Occipital lobe (tissue), 1 donor: ENCODE measurements at regions not wholly inside any gene's neighbourhood (a gene's known extent, or its start where the extent isn't known, plus 50 kb on each side); places are given as distances from the start of the nearest gene placed in this dataset.

Experiments used
- DNase-seq: peaks from one replicate; lab custom pipeline; 2025; lab: John Stamatoyannopoulos, UW

DNA sequence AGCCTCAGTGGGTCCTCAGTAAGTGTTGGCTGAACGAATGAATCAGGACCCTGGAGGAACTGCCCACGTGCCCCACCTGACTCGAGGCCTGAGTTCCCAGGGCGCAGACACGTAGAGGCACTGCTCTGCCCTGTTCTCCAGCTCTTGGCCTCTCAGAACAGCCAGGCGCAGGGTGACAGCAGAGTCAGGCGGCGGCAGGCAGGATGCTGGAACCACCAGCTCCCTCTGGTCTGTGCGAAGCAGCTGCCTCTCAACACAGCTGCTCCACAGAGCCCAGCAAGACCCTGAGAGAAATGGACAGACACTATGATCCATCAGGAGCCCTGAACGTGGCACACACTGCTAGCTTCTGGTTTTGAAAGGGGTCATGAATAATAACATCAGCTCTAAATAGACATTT, 53.1 kb upstream of the BCO1 start:
- DNase-seq: peak; percentile 9

- DNase-seq: no peak
Measured at GRCh38 chr16:81181013-81181720, 57.3 kb upstream of the BCO1 start.

- DNase-seq: no peak
Measured at GRCh38 chr16:81180578-81180977, 57.9 kb upstream of the BCO1 start.

GRCh38 chr16:81179219-81179618, 59.3 kb upstream of the BCO1 start:
- no peak for DNase-seq

DNA sequence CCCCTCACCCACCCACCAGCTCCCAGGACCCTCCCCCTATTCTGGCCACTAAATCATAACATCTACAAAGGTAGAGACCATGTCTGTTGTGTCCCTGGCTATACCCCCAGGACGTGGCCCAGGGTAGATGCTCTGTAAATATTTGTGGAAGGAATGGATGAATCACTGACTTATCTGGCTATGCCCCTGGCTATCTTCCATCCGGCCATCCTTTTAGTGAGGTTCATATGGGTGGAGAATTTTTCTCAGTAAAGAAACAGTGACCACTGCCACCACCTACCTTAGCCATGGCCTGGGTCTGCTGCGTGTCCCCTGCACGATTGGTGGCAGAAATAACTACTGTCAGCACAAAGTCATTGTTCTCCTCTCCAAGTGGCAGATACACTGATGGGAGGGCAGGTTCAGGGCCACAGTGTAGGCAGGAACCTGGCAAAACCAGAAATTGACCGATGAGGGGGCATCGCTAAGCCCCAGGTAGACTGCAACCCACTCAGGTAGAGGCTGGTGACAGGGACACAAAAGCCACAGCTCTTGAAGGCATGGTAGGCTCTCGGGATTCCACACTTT, 63.1 kb upstream of the BCO1 start:
- no peak for DNase-seq

GRCh38 chr16:81174644-81175324, 63.7 kb upstream of the BCO1 start:
- DNase-seq: no peak

- DNase-seq: no peak
Measured at GRCh38 chr16:81172769-81173658, 65.5 kb upstream of the BCO1 start.

DNA sequence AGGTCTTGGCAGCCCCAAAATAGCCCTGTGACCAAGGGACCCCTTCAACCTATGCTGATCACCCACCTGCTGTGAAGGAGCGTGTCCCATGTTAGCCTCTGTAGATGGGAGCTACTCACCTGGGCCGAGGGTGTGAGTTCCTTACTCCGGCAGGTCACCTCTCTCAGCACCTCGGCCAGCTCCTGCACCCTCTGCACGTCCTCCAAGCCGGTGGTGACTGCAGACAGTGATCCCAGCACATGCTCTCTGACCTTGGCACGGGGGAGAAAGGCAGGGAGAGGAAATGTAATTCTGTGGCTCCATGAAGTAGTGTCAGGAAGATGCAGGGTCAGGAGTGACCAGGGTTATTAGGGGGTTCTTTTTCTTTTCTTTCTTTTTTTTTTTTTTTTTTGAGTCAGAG, 67.7 kb upstream of the BCO1 start:
- no peak for DNase-seq

DNA sequence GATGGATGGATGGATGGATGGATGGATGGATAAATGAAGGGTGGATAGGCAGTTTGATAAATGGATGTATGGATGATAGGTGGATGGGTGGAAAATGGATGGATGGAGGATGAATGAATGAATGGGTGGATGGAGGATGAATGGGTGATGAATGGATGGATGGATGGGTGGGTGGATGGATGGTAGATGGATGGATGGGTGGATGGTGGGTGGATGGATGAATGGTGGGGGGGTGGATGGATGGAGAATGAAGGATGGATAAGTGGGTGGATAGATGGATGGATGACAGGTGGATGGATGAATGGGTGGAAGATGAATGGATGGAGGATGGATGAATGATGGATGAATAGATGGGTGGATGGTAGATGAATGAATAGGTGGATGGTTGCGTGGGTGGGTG, 70.1 kb upstream of the BCO1 start:
- no peak for DNase-seq

DNA sequence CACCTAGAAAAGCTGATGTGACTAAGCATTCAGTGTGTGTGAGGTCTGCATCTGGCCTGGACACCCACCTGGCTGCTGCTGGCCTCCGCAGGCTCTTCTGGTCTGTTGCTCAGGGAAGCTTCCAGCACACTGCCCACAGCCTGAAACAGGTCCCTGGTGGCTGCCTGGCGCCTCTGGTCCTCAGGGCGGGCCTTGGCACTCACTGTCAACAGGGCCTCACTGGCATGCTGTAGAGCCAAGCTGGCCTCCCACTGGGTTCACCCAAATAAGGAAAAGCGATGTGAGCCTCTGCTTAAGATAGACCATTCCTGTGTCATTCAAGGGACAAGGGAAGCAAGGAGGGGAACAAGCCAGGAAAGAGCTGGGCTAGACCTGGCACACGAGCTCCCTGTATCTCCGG, 70.6 kb upstream of the BCO1 start:
- no peak for DNase-seq

DNA sequence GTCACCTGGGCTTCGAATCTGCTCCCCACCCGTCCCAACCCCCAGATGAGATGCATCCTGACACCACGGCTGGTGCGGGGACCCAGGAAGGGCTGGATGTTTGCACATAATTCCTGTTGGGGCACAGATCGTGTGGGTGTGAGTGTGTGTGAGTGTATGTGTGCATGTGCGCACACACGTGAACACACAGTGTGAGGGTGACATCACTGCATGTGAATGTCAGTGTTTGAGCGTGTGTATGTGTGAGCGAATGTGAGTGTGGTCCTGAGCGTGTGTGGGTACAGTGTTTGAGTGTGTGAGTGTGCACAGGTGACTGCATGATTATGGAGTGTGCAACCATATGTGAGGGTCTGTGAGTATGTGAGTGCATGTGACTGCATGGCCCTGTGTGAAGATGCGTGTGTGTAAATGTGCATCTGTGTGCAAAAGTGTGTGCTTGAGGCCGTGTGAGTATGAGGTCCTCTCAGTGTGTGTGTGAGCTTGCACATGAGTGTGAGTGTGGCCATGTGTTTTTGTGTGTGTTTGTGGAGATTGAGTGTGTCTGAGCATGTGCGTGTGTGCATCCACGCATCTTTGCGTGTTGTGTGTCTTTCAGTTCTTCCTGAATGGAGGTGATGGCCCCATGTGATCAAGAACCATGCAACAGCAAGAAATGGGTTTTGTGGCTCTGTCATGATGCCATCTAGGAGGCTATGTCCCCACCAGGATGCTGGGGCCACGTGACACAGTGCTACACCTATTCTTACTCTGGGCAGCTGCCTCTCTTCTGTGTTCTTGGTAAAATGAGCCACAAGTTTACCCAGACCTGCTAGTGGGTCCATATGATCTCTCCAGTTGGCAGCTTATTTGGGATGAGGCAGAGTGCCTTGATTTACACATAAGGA, 70.5 kb upstream of the GCSH start:
- DNase-seq: no peak

DNA sequence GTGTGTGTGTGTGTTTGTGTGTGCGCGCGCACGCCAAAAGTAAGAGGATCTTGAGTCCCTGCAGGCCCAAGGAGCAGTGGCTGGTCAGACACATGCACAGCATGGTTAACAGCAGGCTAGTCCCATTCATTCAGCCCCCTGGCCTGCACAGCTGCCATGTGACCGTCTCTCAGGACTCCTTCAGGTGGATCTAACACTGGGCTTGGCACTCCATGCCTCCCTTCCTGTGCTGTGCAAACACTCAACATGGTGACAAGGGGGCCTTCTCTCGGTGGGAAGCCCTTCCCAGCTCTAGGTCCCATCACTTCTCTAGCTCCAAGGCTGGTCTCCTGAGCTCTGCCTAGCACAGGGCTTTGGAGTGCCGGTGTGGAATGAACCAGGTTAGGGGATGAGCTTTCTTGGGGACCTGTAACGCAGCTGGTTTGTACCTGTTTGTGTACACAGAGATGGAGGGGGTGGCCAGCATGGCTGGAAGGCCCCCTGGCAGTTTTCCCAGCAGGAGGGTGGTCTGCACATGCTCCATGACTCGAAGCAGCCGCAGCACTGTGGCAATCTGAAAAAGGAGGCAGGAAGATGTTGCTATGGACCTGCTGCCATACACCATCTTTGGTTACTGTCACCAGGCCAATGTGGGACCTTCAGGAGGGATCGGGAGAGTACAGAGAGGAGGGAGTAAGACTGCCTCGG, 69.4 kb upstream of the GCSH start:
- DNase-seq: no peak

- DNase-seq: no peak
Measured at GRCh38 chr16:81164958-81165357, 68.8 kb upstream of the GCSH start.

GRCh38 chr16:81164481-81164880, 68.3 kb upstream of the GCSH start:
- no peak for DNase-seq

- no peak for DNase-seq
Measured at GRCh38 chr16:81163671-81164070, 67.5 kb upstream of the GCSH start.

- peak; percentile 34 for DNase-seq
Measured at GRCh38 chr16:81158964-81159363, 62.8 kb upstream of the GCSH start.

DNA sequence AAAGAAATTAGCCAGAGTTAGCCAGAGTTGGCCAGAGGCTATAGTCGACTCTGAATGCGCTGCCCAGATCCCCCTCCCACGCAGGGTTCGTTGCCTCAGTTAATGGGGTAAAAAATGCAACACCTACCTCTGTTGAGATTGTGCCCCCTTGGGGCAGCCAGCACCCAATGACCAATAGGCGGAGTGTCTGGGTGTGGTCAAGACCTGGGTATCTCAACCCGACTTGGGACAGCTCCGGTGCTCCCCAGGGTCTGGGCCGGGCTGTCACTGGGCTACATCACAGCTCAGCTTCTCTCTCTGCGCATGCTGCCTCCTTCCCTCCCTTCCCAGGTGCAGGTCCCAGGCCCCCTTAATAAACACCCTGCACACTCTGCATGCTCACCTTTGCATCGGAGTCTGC, 59.6 kb upstream of the GCSH start:
- DNase-seq: no peak

- DNase-seq: no peak
Measured at GRCh38 chr16:81151648-81152310, 55.6 kb upstream of the GCSH start.

DNA sequence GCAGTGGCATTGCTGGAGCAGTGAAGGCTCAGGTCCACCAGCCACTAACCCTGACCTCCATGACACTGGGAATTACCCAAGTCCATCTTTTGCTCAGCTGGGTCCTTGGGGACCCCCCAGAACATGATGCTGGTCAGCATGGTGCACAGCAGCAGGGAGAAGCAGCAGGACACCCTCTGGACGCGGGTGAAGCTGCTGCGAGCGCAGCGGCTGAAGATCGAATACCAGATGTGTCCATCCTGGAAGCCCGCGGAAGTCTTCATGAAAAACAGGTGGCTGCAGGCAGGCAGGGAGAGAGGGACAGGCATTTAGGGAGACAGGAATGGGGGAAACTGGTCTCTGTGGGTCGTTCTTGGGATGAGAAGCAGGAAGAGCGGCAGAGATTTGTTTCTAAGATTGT, 53.4 kb upstream of the GCSH start:
- DNase-seq: no peak

DNA sequence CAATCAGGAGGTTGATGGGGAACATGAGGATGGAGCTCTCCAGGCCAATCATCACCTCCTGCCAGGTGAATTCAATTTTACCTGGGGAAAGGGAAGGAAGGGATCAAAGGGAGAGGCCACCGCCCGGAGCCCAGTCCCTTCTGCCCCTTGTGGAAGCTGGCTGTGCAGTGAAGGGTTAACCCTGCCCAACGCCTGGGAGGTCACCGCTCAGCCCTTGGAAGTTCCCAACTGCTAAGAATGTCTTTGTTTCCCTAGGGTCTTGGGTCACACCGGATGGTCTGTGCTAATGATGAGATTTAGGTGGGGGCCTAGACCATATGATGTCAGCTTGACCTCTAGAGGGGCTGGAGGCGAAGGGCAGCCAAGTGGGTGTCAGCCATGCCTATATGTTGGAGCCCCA, 52.1 kb upstream of the GCSH start:
- DNase-seq: no peak
